SK-N-SH treated with all-trans-retinoic acid at 6 μM for 48 hours (cell line): ENCODE measurements at regions not wholly inside any gene's neighbourhood (a gene's known extent, or its start where the extent isn't known, plus 50 kb on each side); places are given as distances from the start of the nearest gene placed in this dataset.

Source experiments
- BACH2 ChIP-seq: fragments of 250-450 bp; sonication (Bioruptor Pico); IDR thresholded peaks from 2 replicates; pipeline ENCODE4 v1.9.0; 2021; ENCODE audit warnings: mild to moderate bottlenecking, borderline replicate concordance
- ESRRG ChIP-seq: fragments of 250-450 bp; sonication (Bioruptor Pico); IDR thresholded peaks from 2 replicates; pipeline ENCODE4 v1.6.1; 2021; ENCODE audit warnings: mild to moderate bottlenecking
- ISL1 ChIP-seq: fragments of 250-450 bp; sonication (Bioruptor Pico); IDR thresholded peaks from 2 replicates; pipeline ENCODE4 v2.1.2; 2022; ENCODE audit warnings: mild to moderate bottlenecking, moderate library complexity
- PATZ1 ChIP-seq: fragments of 250-450 bp; sonication (Bioruptor Pico); IDR thresholded peaks from 2 replicates; pipeline ENCODE4 v1.8.0; 2020; ENCODE audit warnings: mild to moderate bottlenecking, moderate library complexity, borderline replicate concordance

GRCh38 chr4:107131295-107131694, 95.2 kb upstream of the DKK2 start:
- TF ChIP-seq BACH2 (CRISPR knock-in tag): no peak
- TF ChIP-seq ESRRG (CRISPR knock-in tag): no peak
- TF ChIP-seq ISL1 (CRISPR knock-in tag): no peak
- no peak for TF ChIP-seq PATZ1 (CRISPR knock-in tag)
